Spleen (tissue), 7 donors: ENCODE measurements at regions not wholly inside any gene's neighbourhood (a gene's known extent, or its start where the extent isn't known, plus 50 kb on each side); places are given as distances from the start of the nearest gene placed in this dataset.

Experiments
- POLR2A ChIP-seq, 3 donors: fragments of 450-650 bp; IDR thresholded peaks; one replicate each; pipeline ENCODE4 v1.5.1; 2017; ENCODE audit warnings: antibody characterized with exemption in 3 of 3, mild to moderate bottlenecking in 1 of 3
- TF ChIP-seq, protein P1 (sequence below), 11 experiments: fragments of 200-600 bp in 7 of 11; fragments of 450-650 bp in 4 of 11; sonication (generic) in 4 of 11; IDR thresholded peaks in 8 of 11; conservative IDR thresholded peaks in 3 of 11; 1 replicate in 7 of 11; 2 replicates in 4 of 11; pipeline versions ENCODE4 v1.4.0 to v1.8.0; 2016 to 2021; ENCODE audit warnings: antibody characterized with exemption in 11 of 11, inconsistent platforms in 4 of 11, mild to moderate bottlenecking in 1 of 11
- donor health status: DM: no; HTN: no; CAD: no; lungs with moderate emphysema.
- donor health status: DM: no; HTN: no; CAD: no.
- donor health status: DM: no; HTN: no; CAD: no.

DNA sequence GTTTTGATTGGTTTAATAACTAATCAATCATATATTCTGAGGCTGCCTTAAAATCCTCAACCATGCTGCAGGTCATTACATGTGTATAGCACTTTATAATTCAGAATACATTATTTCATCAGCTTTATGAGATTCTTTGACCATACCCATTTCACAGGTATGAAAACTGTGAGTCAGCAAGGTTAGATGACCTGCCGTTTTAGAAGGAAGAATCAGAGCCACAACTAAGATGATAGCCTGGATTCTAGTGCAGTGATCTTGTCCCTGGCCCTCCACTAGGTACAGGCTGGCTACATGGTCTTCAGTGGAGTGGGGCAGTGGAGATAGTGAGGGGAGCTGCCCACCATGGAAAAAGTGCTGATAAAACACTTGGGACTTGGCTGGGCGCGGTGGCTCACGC lies 154.4 kb upstream of the MAX start:
- TF ChIP-seq, protein P1, sequence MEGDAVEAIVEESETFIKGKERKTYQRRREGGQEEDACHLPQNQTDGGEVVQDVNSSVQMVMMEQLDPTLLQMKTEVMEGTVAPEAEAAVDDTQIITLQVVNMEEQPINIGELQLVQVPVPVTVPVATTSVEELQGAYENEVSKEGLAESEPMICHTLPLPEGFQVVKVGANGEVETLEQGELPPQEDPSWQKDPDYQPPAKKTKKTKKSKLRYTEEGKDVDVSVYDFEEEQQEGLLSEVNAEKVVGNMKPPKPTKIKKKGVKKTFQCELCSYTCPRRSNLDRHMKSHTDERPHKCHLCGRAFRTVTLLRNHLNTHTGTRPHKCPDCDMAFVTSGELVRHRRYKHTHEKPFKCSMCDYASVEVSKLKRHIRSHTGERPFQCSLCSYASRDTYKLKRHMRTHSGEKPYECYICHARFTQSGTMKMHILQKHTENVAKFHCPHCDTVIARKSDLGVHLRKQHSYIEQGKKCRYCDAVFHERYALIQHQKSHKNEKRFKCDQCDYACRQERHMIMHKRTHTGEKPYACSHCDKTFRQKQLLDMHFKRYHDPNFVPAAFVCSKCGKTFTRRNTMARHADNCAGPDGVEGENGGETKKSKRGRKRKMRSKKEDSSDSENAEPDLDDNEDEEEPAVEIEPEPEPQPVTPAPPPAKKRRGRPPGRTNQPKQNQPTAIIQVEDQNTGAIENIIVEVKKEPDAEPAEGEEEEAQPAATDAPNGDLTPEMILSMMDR (IDR thresholded peaks at IDR 0.05 in 8 of 11, conservative IDR thresholded peaks at IDR 0.05 in 3 of 11): no peak
- no peak for TF ChIP-seq POLR2A (IDR thresholded peaks at IDR 0.05)
